Ovary (tissue), 7 donors: ENCODE measurements at regions not wholly inside any gene's neighbourhood (a gene's known extent, or its start where the extent isn't known, plus 50 kb on each side); places are given as distances from the start of the nearest gene placed in this dataset.

ENCODE experiments used
- DNase-seq, 5 donors: peaks; one replicate each; pipeline ENCODE4 v3.0.0-alpha.2; 2019 to 2020
- H3K27ac ChIP-seq, 2 donors: fragments of 200-600 bp; one replicate each; pipeline versions ENCODE4 v1.5.1 to v1.8.0; 2019 to 2022
- H3K27me3 ChIP-seq: fragments of 200-600 bp; one replicate; pipeline ENCODE4 v1.8.0; 2022
- H3K36me3 ChIP-seq: fragments of 200-600 bp; sonication (generic); one replicate; pipeline ENCODE4 v1.5.1; 2019
- H3K4me1 ChIP-seq: one replicate; pipeline ENCODE4 v1.8.1; 2013; ENCODE audit warnings: mild to moderate bottlenecking, moderate library complexity; ENCODE audit not compliant: insufficient read depth
- H3K4me3 ChIP-seq: fragments of 200-600 bp; sonication (generic); one replicate; pipeline ENCODE4 v1.5.1; 2017
- H3K9me3 ChIP-seq, 2 donors: fragments of 200-600 bp in 1 of 2; sonication (generic) in 1 of 2; one replicate each; pipeline versions ENCODE4 v1.5.1 to v1.8.1; 2013 to 2019; ENCODE audit warnings: mild to moderate bottlenecking in 1 of 2, moderate library complexity in 1 of 2
- EP300 ChIP-seq: sonication (generic); formaldehyde crosslinking; IDR thresholded peaks from one replicate; pipeline ENCODE4 v1.6.1; 2017; ENCODE audit warnings: antibody characterized with exemption
- POLR2A ChIP-seq: fragments of 450-650 bp; IDR thresholded peaks from one replicate; pipeline ENCODE4 v1.6.1; 2017; ENCODE audit warnings: antibody characterized with exemption, mild to moderate bottlenecking, moderate library complexity
- WGBS, 3 donors: extraction: QIAGEN DNeasy Blood & Tissue Kit in 1 of 3; methylation state at CpG; one replicate each; pipeline versions ENCODE4 v1.1.5 to v1.1.7; 2013 to 2017; 5-methylcytosine and 5-hydroxymethylcytosine counted together
- intact Hi-C, 4 donors: fragments of 100-400 bp; cut with DNase I; formaldehyde crosslinking; loops; one replicate each; pipeline versions ENCODE4 v1.11.0 to v1.15.1; 2022 to 2023
- TF ChIP-seq, protein P1 (sequence below), 3 donors: fragments of 450-650 bp in 2 of 3; fragments of 200-600 bp in 1 of 3; IDR thresholded peaks; one replicate each; pipeline versions ENCODE4 v1.5.1 to v1.8.0; 2016 to 2022; ENCODE audit warnings: antibody characterized with exemption in 3 of 3, mild to moderate bottlenecking in 1 of 3
- donor health status: DM: no; HTN: no; CAD: no; lungs with moderate emphysema.
- donor health status: DM: no; HTN: no; CAD: no.
- donor health status: Bipolar disorder and iron deficiency.
- donor health status: DM: no; HTN: no; CAD: no.
- donor health status: DM: yes; HTN: yes; CAD: no.

DNA sequence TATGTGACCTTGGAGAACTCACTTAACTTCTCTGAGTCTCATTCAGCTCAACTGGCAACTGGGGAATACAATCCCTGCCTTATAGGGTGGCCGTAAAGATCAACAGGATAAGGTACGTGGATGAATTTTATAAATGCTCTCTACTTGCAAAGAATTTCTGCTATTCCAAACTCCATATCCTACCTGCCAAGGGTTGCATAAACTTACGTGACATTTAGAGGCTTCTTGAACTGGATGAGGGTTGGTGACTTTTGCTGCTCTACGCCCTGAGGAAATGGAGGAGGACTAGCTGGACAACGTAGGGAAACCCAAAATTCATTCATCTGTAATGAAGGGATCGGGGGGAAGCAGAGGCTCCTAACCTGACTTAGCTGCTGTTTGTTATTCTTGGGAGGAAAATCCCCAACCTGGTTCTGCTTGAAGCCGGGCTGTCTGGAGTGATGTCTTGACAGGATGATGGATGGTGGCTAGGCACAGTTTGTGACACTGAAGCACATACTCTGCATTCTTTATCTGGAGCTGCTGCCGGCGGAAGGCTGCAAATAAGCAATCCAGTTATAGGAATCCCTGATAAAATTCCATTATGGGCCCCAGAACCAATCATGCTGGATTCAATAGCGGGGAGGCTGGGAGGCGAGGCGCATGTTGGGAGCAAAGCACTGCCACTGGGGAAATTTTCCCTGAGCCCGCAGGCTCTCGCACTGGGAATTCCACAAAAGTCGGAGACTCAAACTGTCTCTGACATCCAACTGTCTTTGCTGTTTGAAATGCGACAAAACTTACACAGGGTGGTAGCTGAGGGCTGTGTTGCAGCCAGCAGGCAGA lies 94.7 kb upstream of the SDK2 start:
- Histone ChIP-seq H3K4me1 (no peaks in the 10 kb centered on the region), H3K27ac (no peak overlapping the region), H3K27me3 (no peaks in the 10 kb centered on the region)

DNA sequence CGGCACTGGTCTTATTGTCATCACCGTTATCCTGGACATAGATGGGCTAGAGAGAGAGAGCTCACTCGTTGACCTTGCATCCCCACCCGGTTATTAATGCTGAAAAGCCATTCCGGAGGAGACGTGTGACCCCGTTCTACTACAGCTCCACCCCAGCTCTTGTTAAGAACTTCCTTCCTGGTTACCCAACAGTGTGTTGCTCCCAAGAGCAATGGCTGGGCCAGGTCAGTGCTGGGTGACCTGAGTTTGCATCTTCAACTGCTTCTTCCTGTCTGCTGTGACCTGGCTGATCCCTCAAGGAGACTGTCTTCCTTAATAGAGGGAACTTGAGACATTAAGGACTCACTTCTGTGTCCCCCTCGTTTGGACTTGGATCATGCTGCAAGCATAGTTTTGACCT lies 96.1 kb upstream of the SDK2 start:
- Histone ChIP-seq H3K9me3 (no peaks in the 10 kb centered on the region), H3K27ac (no peak overlapping the region), H3K4me3 (no peak overlapping the region), H3K4me1 (no peaks in the 10 kb centered on the region), H3K36me3 (no peaks in the 10 kb centered on the region), H3K27me3 (no peaks in the 10 kb centered on the region)
- WGBS, 3 donors: 63 to 78% (median 67%) methylated on average over 8 of the region's 8 CpGs
- intact Hi-C loops: no loop called here
- no peak for DNase-seq
- TF ChIP-seq POLR2A (no peak), EP300 (no peak)
- TF ChIP-seq, protein P1, sequence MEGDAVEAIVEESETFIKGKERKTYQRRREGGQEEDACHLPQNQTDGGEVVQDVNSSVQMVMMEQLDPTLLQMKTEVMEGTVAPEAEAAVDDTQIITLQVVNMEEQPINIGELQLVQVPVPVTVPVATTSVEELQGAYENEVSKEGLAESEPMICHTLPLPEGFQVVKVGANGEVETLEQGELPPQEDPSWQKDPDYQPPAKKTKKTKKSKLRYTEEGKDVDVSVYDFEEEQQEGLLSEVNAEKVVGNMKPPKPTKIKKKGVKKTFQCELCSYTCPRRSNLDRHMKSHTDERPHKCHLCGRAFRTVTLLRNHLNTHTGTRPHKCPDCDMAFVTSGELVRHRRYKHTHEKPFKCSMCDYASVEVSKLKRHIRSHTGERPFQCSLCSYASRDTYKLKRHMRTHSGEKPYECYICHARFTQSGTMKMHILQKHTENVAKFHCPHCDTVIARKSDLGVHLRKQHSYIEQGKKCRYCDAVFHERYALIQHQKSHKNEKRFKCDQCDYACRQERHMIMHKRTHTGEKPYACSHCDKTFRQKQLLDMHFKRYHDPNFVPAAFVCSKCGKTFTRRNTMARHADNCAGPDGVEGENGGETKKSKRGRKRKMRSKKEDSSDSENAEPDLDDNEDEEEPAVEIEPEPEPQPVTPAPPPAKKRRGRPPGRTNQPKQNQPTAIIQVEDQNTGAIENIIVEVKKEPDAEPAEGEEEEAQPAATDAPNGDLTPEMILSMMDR (IDR thresholded peaks at IDR 0.05): no peak

More for the DNA sequence above, 94.7 kb upstream of the SDK2 start:
- DNase-seq: no peak
- H3K4me3 ChIP-seq: no peak overlapping the region
- TF ChIP-seq EP300: no peak
- TF ChIP-seq, protein P1 (IDR thresholded peaks at IDR 0.05): no peak
- TF ChIP-seq POLR2A: no peak
- H3K36me3 ChIP-seq: no peaks in the 10 kb centered on the region
- no peaks in the 10 kb centered on the region for H3K9me3 ChIP-seq
- intact Hi-C loops: no loop called here
- 52 to 60% (median 54%) methylated on average over 16 of the region's 16 CpGs for WGBS, 3 donors

DNA sequence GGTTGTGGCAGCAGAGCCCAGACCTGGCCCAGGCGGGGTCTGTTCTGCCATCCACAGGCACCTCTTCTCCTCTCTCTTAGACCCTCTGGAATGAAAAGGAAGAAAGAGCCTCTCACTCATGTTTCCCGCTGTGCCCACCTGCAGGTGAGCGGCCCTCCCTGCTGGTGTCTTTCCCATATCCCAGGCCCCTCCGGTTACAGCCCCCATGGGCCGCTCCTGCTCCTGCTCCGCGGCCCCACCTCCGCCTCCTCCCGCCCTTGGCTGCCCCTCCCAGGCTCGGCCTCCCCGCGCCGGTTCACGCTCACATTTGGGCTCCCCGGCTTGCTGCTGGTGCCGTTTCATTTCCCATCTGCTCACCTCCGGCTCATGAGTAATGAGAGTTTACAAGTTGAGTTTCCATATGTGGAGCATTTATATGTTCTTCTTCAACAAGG lies 98.7 kb upstream of the SDK2 start:
- H3K36me3 ChIP-seq: no peaks in the 10 kb centered on the region
- no peaks in the 10 kb centered on the region for H3K27me3 ChIP-seq
- WGBS, 3 donors: 19 to 27% (median 20%) methylated on average over 17 of the region's 17 CpGs
- no peak for TF ChIP-seq POLR2A
- no peak for TF ChIP-seq EP300
- TF ChIP-seq, protein P1 (IDR thresholded peaks at IDR 0.05): no peak
- no peak overlapping the region for H3K4me3 ChIP-seq
- no peaks in the 10 kb centered on the region for H3K9me3 ChIP-seq
- intact Hi-C loops: no loop called here
- no peaks in the 10 kb centered on the region for H3K4me1 ChIP-seq
- no peak for DNase-seq
- H3K27ac ChIP-seq: no peak overlapping the region

DNA sequence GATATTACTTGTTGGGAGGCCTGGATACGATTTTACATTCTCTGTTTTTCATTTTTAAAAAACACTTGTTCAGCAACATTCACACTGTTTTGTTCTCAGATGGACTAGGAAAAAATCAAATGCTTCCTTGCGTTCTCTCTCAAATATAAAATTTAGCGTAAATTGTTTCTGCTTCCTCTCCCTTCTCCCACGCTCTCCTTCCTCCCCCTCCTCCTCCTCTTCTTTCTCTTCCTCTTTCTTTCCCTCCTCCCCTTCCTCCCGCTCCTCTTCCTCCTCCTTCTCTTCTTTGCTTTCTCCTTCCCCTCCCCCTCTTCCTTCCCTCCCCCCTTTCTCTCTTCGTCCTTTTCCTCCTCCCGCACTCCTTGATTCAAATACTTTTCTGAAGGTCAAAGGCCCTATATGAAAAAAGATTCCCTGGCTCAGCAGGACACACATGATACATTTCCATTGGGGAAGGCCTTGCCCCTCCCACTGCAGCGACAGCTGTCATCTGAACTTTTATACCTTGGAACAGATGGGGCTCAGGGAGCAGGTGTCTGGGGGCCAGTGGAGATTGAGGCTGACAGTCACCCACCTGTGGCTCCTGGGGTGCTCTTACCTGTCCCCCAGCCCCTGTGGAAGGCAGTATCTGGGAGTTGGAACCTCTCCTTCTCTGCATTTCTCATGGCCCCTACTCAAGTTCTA lies 99.4 kb upstream of the SDK2 start:
- TF ChIP-seq, protein P1 (IDR thresholded peaks at IDR 0.05): no peak
- TF ChIP-seq EP300 (no peak), POLR2A (no peak)
- no peak for DNase-seq
- Histone ChIP-seq H3K27me3 (no peaks in the 10 kb centered on the region), H3K36me3 (no peaks in the 10 kb centered on the region), H3K27ac (no peak overlapping the region), H3K9me3 (no peaks in the 10 kb centered on the region), H3K4me1 (no peaks in the 10 kb centered on the region), H3K4me3 (no peak overlapping the region)
- WGBS, 3 donors: 31 to 54% (median 37%) methylated on average over 8 of the region's 8 CpGs
- intact Hi-C loops: no loop called here
